H9 (cell line): ENCODE measurements at regions not wholly inside any gene's neighbourhood (a gene's known extent, or its start where the extent isn't known, plus 50 kb on each side); places are given as distances from the start of the nearest gene placed in this dataset.

ENCODE experiments used
- DNase-seq: peaks from one replicate; pipeline ENCODE4 v3.0.0-alpha.2; 2017
- H2AFZ ChIP-seq: one replicate; pipeline ENCODE4 v1.6.1; 2013; ENCODE audit warnings: mild to moderate bottlenecking, low read length, control low read depth, moderate library complexity
- H2AK5ac ChIP-seq: 2 replicates; pipeline ENCODE4 v1.6.1; 2013; ENCODE audit warnings: low read length, control low read depth, mixed read lengths; ENCODE audit not compliant: insufficient read length
- H2BK120ac ChIP-seq: one replicate; pipeline ENCODE4 v1.6.1; 2013; ENCODE audit warnings: low read depth, mild to moderate bottlenecking, low read length, control low read depth, inconsistent platforms; ENCODE audit not compliant: poor library complexity, severe bottlenecking
- H2BK12ac ChIP-seq: 2 replicates; pipeline ENCODE4 v1.6.1; 2013; ENCODE audit warnings: low read length, control low read depth, mixed read lengths, low read depth; ENCODE audit not compliant: insufficient read length
- H2BK15ac ChIP-seq: 2 replicates; pipeline ENCODE4 v1.6.1; 2013; ENCODE audit warnings: low read depth, low read length, control low read depth
- H2BK20ac ChIP-seq: one replicate; pipeline ENCODE4 v1.6.1; 2013; ENCODE audit warnings: low read depth, mild to moderate bottlenecking, low read length, control low read depth, inconsistent platforms; ENCODE audit not compliant: poor library complexity, severe bottlenecking
- H2BK5ac ChIP-seq: 2 replicates; pipeline ENCODE4 v1.6.1; 2013; ENCODE audit warnings: low read length, control low read depth, mixed read lengths; ENCODE audit not compliant: insufficient read length
- H3K14ac ChIP-seq: 2 replicates; pipeline ENCODE4 v1.6.1; 2013; ENCODE audit warnings: low read length, control low read depth; ENCODE audit not compliant: insufficient read depth
- H3K18ac ChIP-seq: 2 replicates; pipeline ENCODE4 v1.6.1; 2013; ENCODE audit warnings: low read depth, mild to moderate bottlenecking, mixed read lengths, low read length, control low read depth; ENCODE audit not compliant: insufficient read length
- H3K23ac ChIP-seq: 2 replicates; pipeline ENCODE4 v1.6.1; 2013; ENCODE audit warnings: low read length, control low read depth, mixed read lengths, low read depth; ENCODE audit not compliant: insufficient read length
- H3K23me2 ChIP-seq: 2 replicates; pipeline ENCODE4 v1.6.1; 2013; ENCODE audit warnings: low read depth, mild to moderate bottlenecking, mixed read lengths, low read length, control low read depth; ENCODE audit not compliant: insufficient read length, poor library complexity, severe bottlenecking
- H3K27ac ChIP-seq: 2 replicates; pipeline ENCODE4 v1.5.1; 2013; ENCODE audit warnings: low read length, control low read depth, mixed read lengths, low read depth; ENCODE audit not compliant: insufficient read length
- H3K27me3 ChIP-seq: 2 replicates; pipeline ENCODE4 v1.6.1; 2013; ENCODE audit warnings: low read length, control low read depth, inconsistent platforms; ENCODE audit not compliant: insufficient read depth
- H3K4ac ChIP-seq: 2 replicates; pipeline ENCODE4 v1.6.1; 2013; ENCODE audit warnings: low read depth, mild to moderate bottlenecking, control low read depth, inconsistent platforms, low read length, moderate library complexity
- H3K4me1 ChIP-seq: 2 replicates; pipeline ENCODE4 v1.6.1; 2013; ENCODE audit warnings: low read length, control low read depth, inconsistent platforms; ENCODE audit not compliant: insufficient read depth
- H3K4me2 ChIP-seq: 2 replicates; pipeline ENCODE4 v1.6.1; 2013; ENCODE audit warnings: low read length, control low read depth, mixed read lengths; ENCODE audit not compliant: insufficient read length, insufficient read depth
- H3K56ac ChIP-seq: 2 replicates; pipeline ENCODE4 v1.6.1; 2013; ENCODE audit warnings: low read depth, mild to moderate bottlenecking, mixed read lengths, low read length, control low read depth; ENCODE audit not compliant: insufficient read length
- H3K79me1 ChIP-seq: 2 replicates; pipeline ENCODE4 v1.6.1; 2013; ENCODE audit warnings: low read depth, mild to moderate bottlenecking, moderate library complexity, low read length, control low read depth, inconsistent platforms; ENCODE audit not compliant: insufficient read depth, poor library complexity, severe bottlenecking
- H3K79me2 ChIP-seq: 2 replicates; pipeline ENCODE4 v1.6.1; 2013; ENCODE audit warnings: low read length, control low read depth, inconsistent platforms; ENCODE audit not compliant: insufficient read depth
- H3K9ac ChIP-seq: 2 replicates; pipeline ENCODE4 v1.6.1; 2013; ENCODE audit warnings: low read length, control low read depth, mixed read lengths; ENCODE audit not compliant: insufficient read length; ENCODE audit errors: extremely low read depth
- H3K9me3 ChIP-seq: one replicate; pipeline ENCODE4 v1.6.1; 2013; ENCODE audit warnings: low read depth, low read length, inconsistent platforms; ENCODE audit not compliant: control insufficient read depth
- H3T11ph ChIP-seq: one replicate; pipeline ENCODE4 v1.6.1; 2013; ENCODE audit warnings: mild to moderate bottlenecking, low read length, control low read depth, inconsistent platforms
- H4K20me1 ChIP-seq: one replicate; pipeline ENCODE4 v1.6.1; 2013; ENCODE audit not compliant: control insufficient read depth, insufficient read length, insufficient read depth
- H4K5ac ChIP-seq: 2 replicates; pipeline ENCODE4 v1.6.1; 2013; ENCODE audit warnings: low read depth, mild to moderate bottlenecking, mixed read lengths, low read length, control low read depth; ENCODE audit not compliant: insufficient read length
- H4K8ac ChIP-seq: replicated peaks from 2 replicates; pipeline ENCODE4 v1.6.1; 2013; ENCODE audit warnings: low read length, control low read depth, mixed read lengths, low read depth; ENCODE audit not compliant: insufficient read length
- H4K91ac ChIP-seq: 2 replicates; pipeline ENCODE4 v1.6.1; 2013; ENCODE audit warnings: low read depth, mild to moderate bottlenecking, moderate library complexity, mixed read lengths, low read length, control low read depth; ENCODE audit not compliant: insufficient read length
- H3K27ac Mint-ChIP-seq, 3 experiments: 2 replicates in 2 of 3; 3 replicates in 1 of 3; pipeline ENCODE4 v1.8.0; 2020 to 2021; ENCODE audit warnings: mixed read lengths in 3 of 3, mild to moderate bottlenecking in 1 of 3, moderate library complexity in 1 of 3
- H3K27me3 Mint-ChIP-seq: 2 replicates; pipeline ENCODE4 v1.8.0; 2021; ENCODE audit warnings: low read depth, mild to moderate bottlenecking, moderate library complexity, mixed read lengths
- H3K36me3 Mint-ChIP-seq, 3 experiments: 2 replicates in 2 of 3; 3 replicates in 1 of 3; pipeline ENCODE4 v1.8.0; 2020 to 2021; ENCODE audit warnings: low read depth in 3 of 3, mixed read lengths in 3 of 3; ENCODE audit not compliant: insufficient read depth in 1 of 3
- H3K4me1 Mint-ChIP-seq, 2 experiments: 2 replicates each; pipeline ENCODE4 v1.8.0; 2020; ENCODE audit warnings: mixed read lengths in 2 of 2
- H3K4me3 Mint-ChIP-seq, 2 experiments: 2 replicates in 1 of 2; 3 replicates in 1 of 2; pipeline ENCODE4 v1.8.0; 2020 to 2021; ENCODE audit warnings: mild to moderate bottlenecking in 2 of 2, mixed read lengths in 2 of 2, moderate library complexity in 1 of 2
- H3K9me3 Mint-ChIP-seq, 2 experiments: 2 replicates in 1 of 2; 3 replicates in 1 of 2; pipeline ENCODE4 v1.8.0; 2020; ENCODE audit warnings: mild to moderate bottlenecking in 2 of 2, mixed read lengths in 2 of 2, moderate library complexity in 1 of 2
- CTCF ChIP-seq: fragments of 200-600 bp; sonication (generic); conservative IDR thresholded peaks from 3 replicates; pipeline ENCODE4 v1.8.0; 2021; ENCODE audit warnings: antibody characterized with exemption, mild to moderate bottlenecking
- WGBS: extraction: QIAGEN DNeasy Blood & Tissue Kit; methylation state at CpG from one replicate; pipeline ENCODE4 v1.1.7; 2013; ENCODE audit warnings: missing lambda C conversion rate, low lambda C conversion rate, mixed read lengths; ENCODE audit not compliant: insufficient read length; ENCODE audit errors: extremely low coverage; 5-methylcytosine and 5-hydroxymethylcytosine counted together

GRCh38 chr14:86897704-86898513, 1095.1 kb downstream of the GALC start:
- no peak overlapping the region for H2BK15ac ChIP-seq
- H3K27me3 ChIP-seq, result no peaks in the 10 kb centered on the region
- no peak overlapping the region for H3K4me2 ChIP-seq
- no peak overlapping the region for H3K14ac ChIP-seq
- Mint-ChIP-seq H3K27ac (no peak overlapping the region), H3K36me3 (no peaks in the 10 kb centered on the region), H3K4me3 (no peak overlapping the region), H3K27me3 (no peaks in the 10 kb centered on the region), H3K4me1 (peaks cover 0 to under 1% of the 10 kb centered on the region in 2 experiments; a peak in 1 of 4 replicates), H3K9me3 (no peaks in the 10 kb centered on the region)
- no peaks in the 10 kb centered on the region for H3K23me2 ChIP-seq
- TF ChIP-seq CTCF, result no peak
- no peak overlapping the region for H4K8ac ChIP-seq
- DNase-seq, result no peak
- H3K23ac ChIP-seq, result no peak overlapping the region
- no peak overlapping the region for H2AFZ ChIP-seq
- no peak overlapping the region for H2BK5ac ChIP-seq
- H3K4ac ChIP-seq, result no peak overlapping the region
- no peak overlapping the region for H2BK20ac ChIP-seq
- H3K56ac ChIP-seq, result no peak overlapping the region
- WGBS, result no CpG with 5 or more reads among the region's 4 CpGs
- H3K27ac ChIP-seq, result no peak overlapping the region
- H4K20me1 ChIP-seq, result no peaks in the 10 kb centered on the region
- H3T11ph ChIP-seq, result no peak overlapping the region
- no peaks in the 10 kb centered on the region for H3K79me2 ChIP-seq
- no peaks in the 10 kb centered on the region for H3K4me1 ChIP-seq
- H3K9ac ChIP-seq, result no peak overlapping the region
- H2AK5ac ChIP-seq, result no peak overlapping the region
- H3K18ac ChIP-seq, result no peak overlapping the region
- no peak overlapping the region for H4K5ac ChIP-seq
- no peak overlapping the region for H2BK12ac ChIP-seq
- H3K9me3 ChIP-seq, result no peaks in the 10 kb centered on the region
- no peak overlapping the region for H4K91ac ChIP-seq
- H2BK120ac ChIP-seq, result no peak overlapping the region
- H3K79me1 ChIP-seq, result no peaks in the 10 kb centered on the region
